SK-MEL-5 (cell line): ENCODE measurements at regions not wholly inside any gene's neighbourhood (a gene's known extent, or its start where the extent isn't known, plus 50 kb on each side); places are given as distances from the start of the nearest gene placed in this dataset.
A peak's percentile ranks its signal among the peaks of the same experiment; 100 is the strongest.

Experiments used
- DNase-seq: peaks from one replicate; pipeline ENCODE4 v3.0.0-alpha.2; 2016; ENCODE audit warnings: low read depth, low spot score
- in situ Hi-C: cut with HindIII; loops from 2 replicates; pipeline ENCODE4 v1.10.0; 2016; ENCODE audit warnings: low sequenced_read_pairs, high pct_unique_total_duplicates, low pct_unique_long_range_greater_than_20kb

GRCh38 chr7:131223151-131223550, 104.5 kb upstream of the MKLN1 start:
- no peak for DNase-seq
- in situ Hi-C loops: no loop called here

- in situ Hi-C loops: no loop called here
- no peak for DNase-seq
Observed at GRCh38 chr7:131224996-131225395, 102.7 kb upstream of the MKLN1 start.

- in situ Hi-C loops: no loop called here
- DNase-seq: peak; percentile 41
Observed at GRCh38 chr7:131225619-131226513, 101.8 kb upstream of the MKLN1 start.

GRCh38 chr7:131226514-131226865, 101.2 kb upstream of the MKLN1 start:
- in situ Hi-C loops: no loop called here
- DNase-seq: no peak

GRCh38 chr7:131231381-131232220, 96.1 kb upstream of the MKLN1 start:
- DNase-seq: no peak
- in situ Hi-C loops: no loop called here

GRCh38 chr7:131232768-131233167, 94.9 kb upstream of the MKLN1 start:
- DNase-seq: no peak
- in situ Hi-C loops: no loop called here

GRCh38 chr7:131233193-131233592, 94.5 kb upstream of the MKLN1 start:
- in situ Hi-C loops: no loop called here
- DNase-seq: no peak

GRCh38 chr7:131234719-131235488, 92.8 kb upstream of the MKLN1 start:
- in situ Hi-C loops: no loop called here
- DNase-seq: no peak

- in situ Hi-C loops: no loop called here
- DNase-seq: peak; percentile 78
Observed at GRCh38 chr7:131235489-131236317, 92.0 kb upstream of the MKLN1 start.

GRCh38 chr7:131236318-131236672, 91.4 kb upstream of the MKLN1 start:
- no peak for DNase-seq
- in situ Hi-C loops: no loop called here

- in situ Hi-C loops: no loop called here
Observed at GRCh38 chr7:131238347-131238931, 89.2 kb upstream of the MKLN1 start.

GRCh38 chr7:131241386-131241785, 86.3 kb upstream of the MKLN1 start:
- in situ Hi-C loops: no loop called here
- no peak for DNase-seq

More at GRCh38 chr7:131238347-131238931, 89.2 kb upstream of the MKLN1 start:
- peak; percentile 27 for DNase-seq

- no peak for DNase-seq
Observed at GRCh38 chr7:131242123-131242650, 85.5 kb upstream of the MKLN1 start.

GRCh38 chr7:131244259-131244852, 83.3 kb upstream of the MKLN1 start:
- in situ Hi-C loops: no loop called here

More at GRCh38 chr7:131242123-131242650, 85.5 kb upstream of the MKLN1 start:
- in situ Hi-C loops: no loop called here

GRCh38 chr7:131249003-131249402, 78.7 kb upstream of the MKLN1 start:
- in situ Hi-C loops: no loop called here
- DNase-seq: no peak

More at GRCh38 chr7:131244259-131244852, 83.3 kb upstream of the MKLN1 start:
- no peak for DNase-seq

- in situ Hi-C loops: no loop called here
- DNase-seq: no peak
Observed at GRCh38 chr7:131249483-131249882, 78.2 kb upstream of the MKLN1 start.
